GM12878 (cell line): ENCODE measurements at regions not wholly inside any gene's neighbourhood (a gene's known extent, or its start where the extent isn't known, plus 50 kb on each side); places are given as distances from the start of the nearest gene placed in this dataset.

ENCODE experiments used
- ATAC-seq: fragments of 200-7000 bp; cut with Tn5 transposase; 3 replicates; pipeline ENCODE4 v1.9.1; 2020; ENCODE audit warnings: mild to moderate bottlenecking, moderate library complexity
- BruUV-seq: library from RNA; stranded (reverse); fragments of 400-500 nt; replicated peaks from 2 replicates; lab custom pipeline; 2021; lab: Mats Ljungman, UMichigan
- CTCF ChIA-PET: fragments of 300-600 bp; sonication (Branson Sonifier 250); formaldehyde crosslinking; extraction: SDS; loops from one replicate; lab custom pipeline; 2021; ENCODE audit warnings: inconsistent platforms; lab: Yijun Ruan, JAX
- POLR2A ChIA-PET: fragments of 350-600 bp; formaldehyde crosslinking; extraction: SDS; loops from one replicate; lab custom pipeline; 2021; ENCODE audit warnings: inconsistent platforms; lab: Charles Lee
- RAD21 ChIA-PET: fragments of 300-600 bp; sonication (Branson Sonifier 250); formaldehyde crosslinking; loops from one replicate; lab custom pipeline; 2023; ENCODE audit warnings: antibody characterized with exemption; ENCODE audit not compliant: unreplicated experiment; lab: Charles Lee
- SMC1A ChIA-PET: fragments of 300-600 bp; sonication (Branson Sonifier 250); formaldehyde crosslinking; loops from one replicate; lab custom pipeline; 2023; ENCODE audit not compliant: unreplicated experiment, uncharacterized antibody; lab: Charles Lee
- DNase-seq: peaks from one replicate; pipeline ENCODE4 v3.0.0-alpha.2; 2011; ENCODE audit warnings: low read depth, low spot score
- FAIRE-seq: peaks from 3 replicates; lab custom pipeline; 2011; peaks lifted over from hg19 to GRCh38; lab: Jason Lieb, UNC
- H2AFZ ChIP-seq: 2 replicates; pipeline ENCODE4 v1.6.0; 2011; ENCODE audit warnings: low read depth, low read length, control low read depth; ENCODE audit not compliant: control insufficient read depth
- H3K27ac ChIP-seq: 2 replicates; pipeline ENCODE4 v1.5.1; 2011; ENCODE audit warnings: control low read depth; ENCODE audit not compliant: control insufficient read depth, insufficient read depth
- H3K27me3 ChIP-seq, 2 experiments: replicated peaks in 1 of 2; 2 replicates each; pipeline versions ENCODE4 v1.6.0 to v1.6.1; 2011; ENCODE audit warnings: low read length in 1 of 2; ENCODE audit not compliant: control insufficient read depth in 2 of 2, insufficient read depth in 2 of 2
- H3K36me3 ChIP-seq, 2 experiments: 2 replicates each; pipeline ENCODE4 v1.5.1; 2011; ENCODE audit warnings: low read length in 1 of 2; ENCODE audit not compliant: control insufficient read depth in 2 of 2, insufficient read depth in 2 of 2
- H3K4me1 ChIP-seq: 2 replicates; pipeline ENCODE4 v1.6.1; 2011; ENCODE audit warnings: mild to moderate bottlenecking, low read length, moderate library complexity, mixed read lengths; ENCODE audit not compliant: control insufficient read depth, insufficient read depth
- H3K4me2 ChIP-seq: 2 replicates; pipeline ENCODE4 v1.6.0; 2011; ENCODE audit warnings: control low read depth; ENCODE audit not compliant: control insufficient read depth, insufficient read depth
- H3K4me3 ChIP-seq: fragments of 200-600 bp; sonication (generic); 2 replicates; pipeline ENCODE4 v1.5.1; 2016
- H3K79me2 ChIP-seq: 2 replicates; pipeline ENCODE4 v1.6.0; 2011; ENCODE audit warnings: low read length; ENCODE audit not compliant: control insufficient read depth, insufficient read depth
- H3K9ac ChIP-seq: 2 replicates; pipeline ENCODE4 v1.8.0; 2011; ENCODE audit warnings: low read length, control low read depth, mixed read lengths; ENCODE audit not compliant: control insufficient read depth, insufficient read depth
- H3K9me3 ChIP-seq: replicated peaks from 3 replicates; pipeline ENCODE4 v1.5.1; 2011; ENCODE audit warnings: mild to moderate bottlenecking, low read length; ENCODE audit not compliant: control insufficient read depth, insufficient read depth
- H4K20me1 ChIP-seq: 2 replicates; pipeline ENCODE4 v1.6.0; 2011; ENCODE audit not compliant: control insufficient read depth, insufficient read depth
- BCL11A ChIP-seq: IDR thresholded peaks from 2 replicates; pipeline ENCODE4 v1.6.1; 2011; ENCODE audit warnings: low read depth, low read length
- CREB1 ChIP-seq: IDR thresholded peaks from 2 replicates; pipeline ENCODE4 v1.6.1; 2012; ENCODE audit warnings: low read depth, mild to moderate bottlenecking, inconsistent platforms
- EED ChIP-seq: sonication (generic); IDR thresholded peaks from 2 replicates; pipeline ENCODE4 v1.6.1; 2016; ENCODE audit warnings: antibody characterized with exemption, low read depth
- ETV6 ChIP-seq, 2 experiments: fragments of 450-650 bp in 1 of 2; IDR thresholded peaks in 1 of 2; conservative IDR thresholded peaks in 1 of 2; 2 replicates each; pipeline ENCODE4 v1.6.1; 2014; ENCODE audit warnings: antibody characterized with exemption in 1 of 2, borderline replicate concordance in 1 of 2, low read depth in 1 of 2, mild to moderate bottlenecking in 1 of 2, moderate library complexity in 1 of 2
- FOS ChIP-seq: IDR thresholded peaks from 3 replicates; pipeline ENCODE4 v1.6.1; 2011; ENCODE audit warnings: borderline replicate concordance; ENCODE audit not compliant: insufficient read length; ENCODE audit errors: extremely low read depth
- FOXM1 ChIP-seq: IDR thresholded peaks from 2 replicates; pipeline ENCODE4 v1.6.1; 2012; ENCODE audit warnings: low read depth, mild to moderate bottlenecking, inconsistent platforms, low read length, moderate library complexity
- GABPA ChIP-seq: IDR thresholded peaks from 2 replicates; pipeline ENCODE4 v1.6.1; 2014; ENCODE audit warnings: antibody characterized with exemption, low read depth, mild to moderate bottlenecking, inconsistent platforms
- JUNB ChIP-seq: IDR thresholded peaks from 2 replicates; pipeline ENCODE4 v1.6.1; 2016; ENCODE audit warnings: antibody characterized with exemption, mild to moderate bottlenecking
- MTA2 ChIP-seq: fragments of 450-650 bp; IDR thresholded peaks from 2 replicates; pipeline ENCODE4 v1.6.1; 2016; ENCODE audit warnings: low read depth, mild to moderate bottlenecking, moderate library complexity
- MTA3 ChIP-seq: IDR thresholded peaks from 2 replicates; pipeline ENCODE4 v1.6.1; 2012; ENCODE audit warnings: low read length, inconsistent platforms, borderline replicate concordance
- MYC ChIP-seq: IDR thresholded peaks from 2 replicates; pipeline ENCODE4 v1.6.1; 2011; ENCODE audit warnings: mild to moderate bottlenecking, low read length, moderate library complexity, inconsistent platforms; ENCODE audit not compliant: insufficient read depth, insufficient replicate concordance, insufficient read length, severe bottlenecking
- NFIC ChIP-seq: IDR thresholded peaks from 2 replicates; pipeline ENCODE4 v1.6.1; 2012; ENCODE audit warnings: low read depth, mild to moderate bottlenecking, inconsistent platforms, low read length, moderate library complexity
- PKNOX1 ChIP-seq: fragments of 450-650 bp; IDR thresholded peaks from 2 replicates; pipeline ENCODE4 v1.6.1; 2016; ENCODE audit warnings: mild to moderate bottlenecking
- POLR2AphosphoS2 ChIP-seq: IDR thresholded peaks from 2 replicates; pipeline ENCODE4 v1.6.1; 2011; ENCODE audit warnings: low read depth, mild to moderate bottlenecking, low read length, improper control_type of control experiment, moderate library complexity
- PRDM15 ChIP-seq: fragments of 450-650 bp; formaldehyde crosslinking; IDR thresholded peaks from 2 replicates; pipeline ENCODE4 v1.4.0; 2020; ENCODE audit warnings: mild to moderate bottlenecking, moderate library complexity
- RBBP5 ChIP-seq: fragments of 200-600 bp; sonication (generic); conservative IDR thresholded peaks from 2 replicates; pipeline ENCODE4 v1.6.1; 2016
- RUNX3 ChIP-seq: IDR thresholded peaks from 2 replicates; pipeline ENCODE4 v1.6.1; 2012; ENCODE audit warnings: low read length, inconsistent platforms
- YBX1 ChIP-seq: fragments of 450-650 bp; IDR thresholded peaks from 2 replicates; pipeline ENCODE4 v1.6.1; 2016; ENCODE audit warnings: antibody characterized with exemption
- WGBS: methylation state at CpG from one replicate; pipeline ENCODE4 v1.1.6; 2016; ENCODE audit warnings: low lambda C conversion rate; ENCODE audit not compliant: insufficient replicate concordance, insufficient coverage; ENCODE audit errors: missing lambda C conversion rate; 5-methylcytosine and 5-hydroxymethylcytosine counted together
- in situ Hi-C: fragments of 300-500 bp; cut with MboI; formaldehyde crosslinking; loops from 9 replicates; pipeline ENCODE4 v1.14.3; 2018; ENCODE audit warnings: mixed read lengths
- intact Hi-C: fragments of 100-400 bp; cut with micrococcal nuclease; formaldehyde crosslinking; loops from one replicate; pipeline ENCODE4 v1.14.2; 2022; ENCODE audit not compliant: unreplicated experiment

GRCh38 chr6:140602431-140603248, 1228.2 kb upstream of the CITED2 start:
- intact Hi-C loops (no loop called here), in situ Hi-C loops (no loop called here)
- H4K20me1 ChIP-seq: no peaks in the 10 kb centered on the region
- POLR2A ChIA-PET: interaction anchor here (0.5 kb wide), 1 partner anchor 1227 kb away, joined by 3 read pairs; no protein-coding TSS in a partner anchor
- 24% methylated on average over 6 of the region's 6 CpGs for WGBS
- no peak overlapping the region for H3K9ac ChIP-seq
- H3K36me3 ChIP-seq: no peaks in the 10 kb centered on the region
- peak; percentile 54 for ATAC-seq
- no peaks in the 10 kb centered on the region; the same call in 2 of the 3 replicates for H3K9me3 ChIP-seq
- no peak overlapping the region for H3K4me3 ChIP-seq
- H2AFZ ChIP-seq: no peak overlapping the region
- H3K4me1 ChIP-seq: no peaks in the 10 kb centered on the region
- H3K27ac ChIP-seq: no peak overlapping the region
- H3K27me3 ChIP-seq: no peaks in the 10 kb centered on the region
- FAIRE-seq: no peak
- DNase-seq: no peak
- RAD21 ChIA-PET: interaction anchor here (1.6 kb wide), 1 partner anchor 1002 kb away, joined by 3 read pairs; no protein-coding TSS in a partner anchor
- no peak overlapping the region for H3K4me2 ChIP-seq
- H3K79me2 ChIP-seq: no peaks in the 10 kb centered on the region
- SMC1A ChIA-PET: interaction anchor here (0.6 to 1.4 kb wide), 6 partner anchors 10 to 330 kb away, joined by 3 to 4 read pairs (median 3); no protein-coding TSS in a partner anchor
- CTCF ChIA-PET: interaction anchor here (1.0 to 1.4 kb wide), 3 partner anchors 8 to 1233 kb away, joined by 3 to 5 read pairs (median 3); no protein-coding TSS in a partner anchor
- BruUV-seq: no TSS peak
- TF ChIP-seq NFIC (peak; percentile 88), MTA3 (no peak), MTA2 (no peak), ETV6 (conservative IDR thresholded peaks at IDR 0.05 in 1 of 2, IDR thresholded peaks at IDR 0.05 in 1 of 2; ENCODE audit: borderline replicate concordance in 1 of 2, low read depth in 1 of 2) (peak in 1 of 2 experiments; percentile 36; a peak in 1 of 4 replicates), MYC (no peak), GABPA (peak; percentile 34; the same call in 1 of the 2 replicates), PKNOX1 (peak; percentile 63), RUNX3 (peak; percentile 87; the same call in 1 of the 2 replicates), RBBP5 (no peak), PRDM15 (CRISPR knock-in tag) (no peak), FOS (no peak), JUNB (peak; percentile 77), FOXM1 (peak; percentile 87; the same call in 1 of the 2 replicates), EED (peak; percentile 52), YBX1 (no peak), BCL11A (no peak), CREB1 (peak; percentile 81; the same call in 1 of the 2 replicates), POLR2AphosphoS2 (no peak)
